ENCODE measurements at regions not wholly inside any gene's neighbourhood (a gene's known extent, or its start where the extent isn't known, plus 50 kb on each side); places are given as distances from the start of the nearest gene placed in this dataset.

DNA sequence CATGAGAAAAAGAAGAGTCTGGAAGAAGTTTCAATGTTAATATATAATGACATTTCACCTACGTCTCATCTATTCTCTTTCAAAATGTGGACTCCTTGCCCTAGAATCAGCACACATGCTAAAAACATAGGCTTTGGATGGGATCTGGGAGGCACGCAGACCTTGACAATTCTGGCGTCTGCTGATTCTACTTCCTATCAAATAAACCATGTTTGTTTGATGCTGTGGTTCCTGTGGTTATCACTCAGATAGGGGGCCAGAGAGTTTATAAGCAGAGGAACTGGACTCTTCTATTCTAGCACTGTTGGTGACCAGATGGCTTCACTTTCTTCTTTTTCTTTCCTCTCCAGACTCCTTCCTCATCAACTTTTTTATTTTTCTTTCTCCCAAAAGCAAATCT lies 336.8 kb downstream of the DIPK2A start:
- TF ChIP-seq, protein P1, sequence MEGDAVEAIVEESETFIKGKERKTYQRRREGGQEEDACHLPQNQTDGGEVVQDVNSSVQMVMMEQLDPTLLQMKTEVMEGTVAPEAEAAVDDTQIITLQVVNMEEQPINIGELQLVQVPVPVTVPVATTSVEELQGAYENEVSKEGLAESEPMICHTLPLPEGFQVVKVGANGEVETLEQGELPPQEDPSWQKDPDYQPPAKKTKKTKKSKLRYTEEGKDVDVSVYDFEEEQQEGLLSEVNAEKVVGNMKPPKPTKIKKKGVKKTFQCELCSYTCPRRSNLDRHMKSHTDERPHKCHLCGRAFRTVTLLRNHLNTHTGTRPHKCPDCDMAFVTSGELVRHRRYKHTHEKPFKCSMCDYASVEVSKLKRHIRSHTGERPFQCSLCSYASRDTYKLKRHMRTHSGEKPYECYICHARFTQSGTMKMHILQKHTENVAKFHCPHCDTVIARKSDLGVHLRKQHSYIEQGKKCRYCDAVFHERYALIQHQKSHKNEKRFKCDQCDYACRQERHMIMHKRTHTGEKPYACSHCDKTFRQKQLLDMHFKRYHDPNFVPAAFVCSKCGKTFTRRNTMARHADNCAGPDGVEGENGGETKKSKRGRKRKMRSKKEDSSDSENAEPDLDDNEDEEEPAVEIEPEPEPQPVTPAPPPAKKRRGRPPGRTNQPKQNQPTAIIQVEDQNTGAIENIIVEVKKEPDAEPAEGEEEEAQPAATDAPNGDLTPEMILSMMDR (conservative IDR thresholded peaks at IDR 0.05), result no peak
- no peak for TF ChIP-seq EZH2 (IDR thresholded peaks at IDR 0.05; ENCODE audit: low read depth)

Data from PC-9 (cell line).